Kidney capillary endothelial cell (primary cell): ENCODE measurements at regions not wholly inside any gene's neighbourhood (a gene's known extent, or its start where the extent isn't known, plus 50 kb on each side); places are given as distances from the start of the nearest gene placed in this dataset.
"Not testable (repeated sequence)": the region's sequence is repeated elsewhere in the genome, so short reads cannot be mapped to it uniquely, and the experiment has no call there.

Experiments
- DNase-seq: peaks from one replicate; pipeline ENCODE4 v3.0.0-alpha.2; 2018; ENCODE audit warnings: low spot score

DNA sequence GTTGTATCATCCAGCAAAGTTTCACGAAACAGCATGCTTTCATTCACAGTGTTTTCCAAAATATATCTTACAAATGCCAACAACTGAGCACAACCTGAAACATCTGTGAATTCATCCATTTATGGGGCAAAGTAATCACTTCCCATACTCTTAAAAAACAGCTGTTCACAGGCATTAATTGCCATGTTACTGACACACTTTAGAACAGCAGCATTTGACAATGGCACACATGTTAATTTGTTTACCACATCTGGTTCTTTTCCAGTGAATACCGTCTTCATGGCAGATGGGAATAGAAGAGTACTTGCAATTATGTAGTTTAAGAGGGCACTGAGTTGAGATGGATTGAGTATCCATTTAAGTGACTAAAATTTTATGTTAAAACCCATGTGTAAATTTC is 347.4 kb upstream of the LRP1B start:
- no peak for DNase-seq

DNA sequence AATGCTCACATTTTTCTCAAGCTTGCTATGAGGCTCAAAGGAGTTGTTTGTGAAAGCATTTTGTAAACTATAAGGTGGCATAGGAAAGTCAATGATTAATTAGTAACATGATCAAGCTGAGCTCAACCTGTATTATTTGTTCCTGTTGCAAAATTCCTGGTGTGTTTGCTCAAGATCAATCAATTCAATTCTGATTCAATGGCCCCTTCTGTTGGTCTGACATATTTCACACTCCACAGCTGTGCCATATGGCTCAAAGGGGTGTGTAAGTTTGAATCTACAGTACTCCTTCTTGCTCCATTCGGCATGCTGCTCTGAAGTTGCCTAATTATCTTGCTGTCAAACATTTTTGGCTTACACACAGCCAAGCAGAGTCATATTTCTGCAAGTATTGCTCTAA is 341.6 kb upstream of the LRP1B start:
- DNase-seq, result no peak

DNA sequence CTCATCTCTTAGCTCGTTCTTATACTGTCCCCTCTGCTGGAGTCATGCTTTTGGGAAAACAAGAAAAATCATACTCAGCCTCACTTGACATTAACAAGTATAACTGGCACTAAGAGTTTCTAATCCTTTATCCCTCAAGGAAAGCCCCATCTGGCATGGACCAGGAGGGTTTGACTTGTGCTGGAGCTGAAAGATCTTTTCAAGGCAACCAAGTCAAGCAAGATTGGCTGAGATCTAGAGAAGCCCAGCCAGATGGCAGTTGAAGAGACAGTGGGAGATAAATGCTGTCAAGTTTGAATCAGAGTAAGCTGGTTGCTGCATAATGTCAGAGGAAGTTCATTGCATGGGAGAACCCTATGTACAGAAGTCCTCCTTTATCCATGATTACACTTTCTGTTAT is 336.5 kb upstream of the LRP1B start:
- no peak for DNase-seq

DNA sequence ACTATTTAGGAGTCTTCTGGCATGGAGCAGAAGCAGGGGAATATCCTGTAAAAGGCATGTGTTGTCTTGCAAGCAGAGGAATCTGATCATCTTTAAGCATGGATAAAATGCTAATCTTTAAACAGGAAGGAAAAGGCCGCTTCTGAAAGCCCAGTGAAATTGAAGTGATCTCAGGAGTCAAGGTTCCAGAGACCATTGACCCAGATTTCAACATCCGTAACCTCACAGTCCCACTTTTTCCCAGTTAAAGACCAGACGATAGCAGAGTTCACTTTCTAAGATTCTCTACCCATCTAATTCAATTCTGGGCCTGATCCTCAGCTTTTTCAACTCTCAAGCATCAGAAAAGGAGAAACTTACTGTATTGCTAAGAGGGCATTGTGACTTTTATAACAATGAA is 332.2 kb upstream of the LRP1B start:
- no peak for DNase-seq

DNA sequence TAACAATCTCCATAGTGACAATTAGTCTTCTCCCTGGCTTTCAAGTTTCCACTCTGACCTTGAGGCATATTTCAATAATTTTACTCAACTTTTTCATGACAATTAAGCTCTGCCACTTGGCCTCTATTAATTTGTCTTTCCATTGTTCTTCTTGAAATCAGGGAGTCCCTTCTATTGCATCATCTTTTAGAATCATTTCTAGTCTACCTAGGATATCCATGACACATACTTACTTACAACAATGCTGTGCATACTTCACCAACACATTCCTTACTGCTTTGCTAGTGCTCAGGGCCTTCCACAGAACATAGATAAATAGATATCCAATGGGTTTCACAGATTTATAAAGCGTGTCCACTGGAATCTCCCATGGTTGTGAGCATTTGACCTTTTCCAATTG is 331.5 kb upstream of the LRP1B start:
- no peak for DNase-seq

DNA sequence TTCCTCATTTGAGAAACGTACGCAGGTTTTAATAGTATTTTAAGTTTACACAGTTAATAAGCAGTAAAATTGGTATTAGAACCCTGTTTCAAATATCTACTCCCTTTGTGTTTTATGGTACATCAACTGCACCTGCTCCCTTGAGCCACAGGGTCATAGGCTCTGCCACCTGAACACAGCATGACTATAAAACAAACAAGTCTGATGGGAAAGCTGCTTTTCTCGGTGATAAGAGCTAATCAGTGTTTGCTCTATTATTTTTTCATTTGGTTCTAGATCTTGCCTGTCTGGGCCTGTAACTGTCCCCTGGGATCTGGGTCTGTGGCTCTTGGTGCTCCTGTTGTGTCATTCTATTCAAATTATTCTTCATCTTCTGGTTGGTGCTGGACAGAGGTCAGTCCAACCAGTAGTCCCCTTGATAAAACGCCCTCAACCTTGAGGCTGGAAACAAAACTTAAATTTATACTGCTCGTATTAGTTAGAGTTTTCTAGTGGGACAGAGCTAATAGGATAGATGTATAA is 314.8 kb upstream of the LRP1B start:
- no peak for DNase-seq

DNA sequence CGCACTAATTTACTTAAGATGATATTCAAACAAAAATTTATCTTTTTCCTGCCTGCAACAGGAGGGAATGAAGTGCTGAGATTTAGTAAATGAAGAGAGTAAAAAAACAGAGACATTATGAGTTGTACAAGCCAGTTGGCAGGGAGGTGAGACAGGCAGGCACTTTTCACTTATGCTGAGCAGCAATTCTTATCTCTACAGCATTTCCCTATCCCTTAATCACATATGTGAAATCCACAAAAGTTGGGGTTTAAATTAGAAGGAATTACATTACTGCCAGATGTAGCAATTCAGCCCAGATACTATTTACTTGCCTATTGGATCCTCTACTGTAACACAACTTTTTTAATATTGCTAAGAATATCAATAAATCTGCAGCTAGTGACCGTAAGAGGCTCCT is 314.2 kb upstream of the LRP1B start:
- DNase-seq, result no peak

DNA sequence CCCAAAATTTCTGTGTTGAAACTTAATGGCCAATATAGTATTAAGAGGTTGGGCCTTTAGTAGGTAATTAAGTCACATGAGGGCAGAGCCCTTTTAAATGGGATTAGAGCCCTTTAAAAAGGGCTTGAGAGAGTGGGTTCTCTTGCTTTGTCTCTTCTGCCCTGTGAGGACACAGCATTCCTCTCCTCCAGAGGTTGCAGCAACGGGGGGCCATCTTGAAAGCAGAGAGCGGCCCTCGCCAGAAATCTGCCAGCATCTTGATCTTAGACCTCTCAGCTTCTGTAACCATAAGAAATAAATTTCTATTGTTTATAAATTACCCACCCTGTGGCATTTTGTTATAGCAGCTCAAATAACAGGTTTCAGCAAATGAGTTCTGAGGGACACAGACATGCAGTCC is 305.0 kb upstream of the LRP1B start:
- no peak for DNase-seq

DNA sequence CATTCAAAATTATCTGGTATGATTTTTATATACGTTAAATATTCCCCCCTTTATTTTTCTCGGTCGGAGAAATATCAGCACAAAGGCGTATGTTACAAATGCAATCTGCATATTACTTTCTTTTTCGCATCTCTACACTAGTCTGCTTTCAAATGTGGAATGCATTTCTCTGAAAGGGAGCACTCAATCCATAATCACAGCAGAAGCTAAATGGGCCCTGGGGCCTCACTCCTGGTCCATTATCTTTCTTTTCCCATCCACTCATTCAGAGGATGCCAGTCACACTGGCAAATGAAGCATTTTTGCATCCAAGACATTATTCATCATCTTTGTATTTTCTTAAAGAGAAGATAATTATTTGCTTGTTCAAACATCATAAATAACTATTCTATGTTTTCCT is 295.2 kb upstream of the LRP1B start:
- DNase-seq, result no peak

DNA sequence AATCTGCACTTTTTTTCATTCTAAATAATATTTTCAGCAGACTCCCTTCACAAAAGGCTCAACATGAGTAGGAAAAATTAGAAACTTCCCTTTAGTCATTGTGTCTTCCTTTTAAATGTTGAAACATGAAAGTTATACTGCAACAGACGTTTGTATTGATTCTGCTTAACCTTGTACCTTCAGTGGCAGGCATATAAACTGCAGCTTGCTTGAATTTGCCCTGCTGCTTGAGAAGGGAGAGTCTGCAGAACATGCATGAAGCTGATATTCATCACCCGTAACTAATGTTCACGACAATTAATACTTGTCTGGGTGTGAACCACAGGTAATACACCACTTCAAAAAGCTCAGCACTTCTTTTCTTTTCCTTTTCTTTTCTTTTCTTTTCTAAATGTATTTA is 294.7 kb upstream of the LRP1B start:
- no peak for DNase-seq

DNA sequence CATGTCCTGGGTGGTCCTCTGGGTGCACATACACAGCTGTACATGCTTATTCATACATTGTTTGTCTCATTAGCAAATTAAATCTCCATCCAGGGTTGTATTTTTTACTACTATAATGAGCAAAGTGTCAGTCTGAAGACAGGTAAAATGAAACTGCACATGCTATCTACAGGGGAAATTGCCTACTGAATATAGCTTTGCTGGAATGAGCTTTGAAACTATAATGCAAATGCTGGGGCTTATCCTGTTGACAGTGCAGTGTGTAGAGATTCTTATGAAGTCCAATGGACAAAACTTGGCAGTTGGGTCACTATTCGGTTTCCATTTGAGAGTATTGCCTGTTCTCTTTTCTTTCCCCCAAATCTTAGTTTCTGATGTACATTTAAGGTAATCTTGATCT is 292.8 kb upstream of the LRP1B start:
- no peak for DNase-seq

DNA sequence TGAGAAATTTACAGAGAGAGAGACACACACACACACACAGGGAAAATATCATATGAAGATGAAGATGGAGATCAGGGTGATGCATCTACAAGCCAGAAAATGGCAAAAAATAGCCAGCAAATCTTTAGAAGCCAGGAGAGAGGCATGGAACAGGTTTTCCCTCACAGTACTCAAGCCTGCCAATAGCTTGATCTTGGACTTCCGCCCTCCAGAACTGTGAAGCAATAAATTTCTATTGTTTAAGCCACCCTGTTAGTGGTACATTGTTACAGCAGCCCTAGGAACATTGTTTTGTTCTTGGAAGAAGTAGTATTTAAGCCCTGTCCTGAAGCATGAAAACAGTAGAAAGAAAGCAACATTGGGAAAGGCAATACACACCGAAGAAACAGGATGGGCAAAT is 292.0 kb upstream of the LRP1B start:
- no peak for DNase-seq

DNA sequence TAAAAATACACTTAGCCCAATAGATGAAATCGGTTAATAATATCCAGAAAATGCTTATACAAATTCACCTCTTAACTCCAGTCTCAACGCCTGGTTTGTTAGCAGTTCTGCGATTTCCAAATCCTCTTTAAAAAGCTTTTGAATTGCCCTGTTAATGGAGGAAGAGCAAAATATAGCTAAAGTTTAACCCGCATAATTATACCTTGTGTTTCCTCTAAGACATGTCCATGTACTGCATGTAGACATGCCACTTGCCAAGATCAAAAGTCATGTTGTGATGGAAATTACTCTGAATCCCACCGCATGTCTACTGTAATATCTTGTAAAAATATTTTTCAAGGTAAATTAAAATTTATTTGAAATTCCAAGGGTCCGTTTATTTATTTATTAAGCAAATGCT is 291.2 kb upstream of the LRP1B start:
- DNase-seq, result no peak

DNA sequence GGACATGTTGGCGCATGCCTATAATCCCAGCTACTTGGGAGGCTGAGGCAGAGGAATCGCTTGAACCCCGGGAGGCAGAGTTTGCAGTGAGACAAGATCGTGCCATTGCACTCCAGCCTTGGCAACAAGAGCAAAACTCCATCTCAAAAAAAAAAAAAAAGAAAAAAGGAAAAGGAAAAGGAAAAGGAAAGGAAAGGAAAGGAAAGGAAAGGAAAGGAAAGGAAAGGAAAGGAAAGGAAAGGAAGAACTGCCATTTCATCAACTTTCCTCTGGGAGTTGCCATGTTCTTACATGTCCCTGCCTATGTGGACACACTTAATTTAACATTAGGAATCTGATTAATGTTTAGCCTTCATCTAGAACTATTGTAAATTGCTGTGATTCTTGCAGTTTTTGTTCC is 287.9 kb upstream of the LRP1B start:
- not testable (repeated sequence) for DNase-seq

DNA sequence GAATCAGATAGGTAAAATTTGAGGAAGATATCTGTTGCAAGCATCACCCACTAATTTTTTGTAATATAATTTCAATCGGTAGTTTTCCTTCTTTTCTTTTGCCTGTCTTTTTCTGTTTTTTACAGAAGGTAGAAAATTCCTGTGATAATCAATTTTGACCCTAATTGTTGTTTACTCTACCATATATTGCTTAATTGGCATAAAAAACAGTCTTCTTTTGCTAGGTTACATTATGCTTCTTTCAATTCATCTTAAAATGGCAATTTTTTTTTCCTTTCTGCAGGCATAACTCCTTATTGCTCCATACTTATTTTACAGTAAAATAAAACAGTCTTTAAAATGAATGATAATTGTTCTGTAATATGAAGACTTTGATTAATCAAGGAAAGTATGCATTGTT is 286.2 kb upstream of the LRP1B start:
- DNase-seq, result no peak

DNA sequence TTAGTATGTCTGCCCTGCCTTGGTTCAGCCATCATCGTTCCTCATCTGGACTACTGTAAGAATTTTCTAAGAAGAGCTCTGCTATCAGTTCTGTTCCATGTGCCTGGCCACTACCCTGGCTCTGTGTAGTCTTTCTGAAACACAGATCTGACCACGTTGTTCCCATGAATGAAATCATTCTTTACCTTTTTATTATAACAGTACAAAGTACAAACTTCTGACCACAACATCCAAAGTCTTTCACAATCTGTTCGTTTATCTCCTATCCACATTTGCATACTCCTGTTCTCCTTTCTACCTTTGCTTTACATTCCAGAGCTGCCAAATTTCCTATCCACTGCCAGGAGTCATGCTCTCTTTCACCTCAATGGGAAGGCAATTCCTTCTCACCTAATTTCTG is 284.6 kb upstream of the LRP1B start:
- DNase-seq, result no peak

DNA sequence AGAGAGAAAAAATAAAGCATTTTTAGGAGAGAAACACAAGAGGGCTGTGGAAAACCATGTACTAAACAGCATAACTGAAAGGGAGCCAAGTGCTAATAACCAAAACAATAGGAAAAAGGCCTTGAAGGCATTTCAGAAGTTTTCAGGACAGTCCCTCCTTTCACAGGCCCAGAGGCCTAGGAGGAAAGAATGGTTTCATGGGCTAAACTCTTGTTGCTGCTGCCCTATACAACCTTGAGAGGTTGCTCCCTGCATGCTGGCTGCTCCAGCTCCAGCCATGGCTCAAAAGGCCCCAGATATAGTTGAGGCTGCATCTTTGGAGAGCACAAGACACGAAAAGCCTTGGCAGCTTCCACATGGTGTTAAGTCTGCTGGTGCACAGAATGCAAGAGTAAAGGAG is 267.4 kb upstream of the LRP1B start:
- DNase-seq, result no peak

DNA sequence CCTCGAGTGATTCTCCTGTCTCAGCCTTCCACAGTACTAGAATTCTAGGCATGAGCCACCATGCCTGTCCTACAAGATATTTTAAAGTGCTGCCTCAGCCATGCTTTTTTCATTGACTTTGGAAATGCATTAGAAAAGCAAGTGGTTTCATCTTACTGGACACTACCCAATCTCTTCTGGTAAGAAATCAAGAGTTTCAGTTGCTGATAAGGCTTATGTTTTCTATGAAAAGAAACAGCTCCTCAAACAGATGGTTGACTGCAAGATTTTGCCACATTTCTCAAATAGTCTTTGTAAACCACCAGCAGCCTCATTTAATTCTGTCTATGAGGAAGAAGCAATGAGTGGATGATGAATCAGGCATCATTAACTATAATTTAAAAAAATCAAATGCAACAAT is 264.5 kb upstream of the LRP1B start:
- no peak for DNase-seq

DNA sequence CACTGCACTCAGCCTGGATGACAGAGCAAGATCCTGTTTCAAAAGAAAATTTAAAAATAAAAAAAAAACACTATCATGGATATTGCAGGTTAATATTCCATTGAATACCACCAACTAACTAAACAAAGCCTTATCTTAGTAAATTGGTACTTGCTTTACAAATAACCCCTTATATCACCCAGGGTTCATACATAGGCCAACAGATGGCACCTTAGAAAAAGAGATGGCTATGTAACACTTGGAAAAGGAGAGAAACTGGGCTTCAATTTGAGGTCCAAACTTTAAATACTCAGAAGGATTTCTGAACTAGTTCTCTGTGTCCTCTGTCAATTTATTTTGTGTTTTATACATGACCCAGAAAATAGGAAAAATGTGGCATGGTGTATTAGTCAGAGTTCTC is 249.6 kb upstream of the LRP1B start:
- DNase-seq, result no peak

DNA sequence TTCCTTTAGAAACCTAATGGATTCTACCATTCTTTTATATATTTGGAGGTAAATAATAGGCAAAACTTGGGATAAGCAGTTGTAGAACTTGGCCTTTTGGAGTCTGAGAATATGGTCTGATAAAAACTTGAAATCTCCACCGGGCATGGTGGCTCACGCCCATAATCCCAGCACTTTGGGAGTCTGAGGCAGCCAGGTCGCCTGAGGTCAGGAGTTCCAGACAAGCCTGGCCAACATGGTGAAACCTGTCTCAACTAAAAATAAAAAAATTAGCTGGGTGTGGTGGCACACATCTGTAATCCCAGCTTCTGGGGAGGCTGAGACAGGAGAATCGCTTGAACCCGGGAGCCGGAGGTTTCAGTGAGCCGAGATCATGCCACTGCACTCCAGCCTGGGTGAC is 231.3 kb upstream of the LRP1B start:
- not testable (repeated sequence) for DNase-seq

DNA sequence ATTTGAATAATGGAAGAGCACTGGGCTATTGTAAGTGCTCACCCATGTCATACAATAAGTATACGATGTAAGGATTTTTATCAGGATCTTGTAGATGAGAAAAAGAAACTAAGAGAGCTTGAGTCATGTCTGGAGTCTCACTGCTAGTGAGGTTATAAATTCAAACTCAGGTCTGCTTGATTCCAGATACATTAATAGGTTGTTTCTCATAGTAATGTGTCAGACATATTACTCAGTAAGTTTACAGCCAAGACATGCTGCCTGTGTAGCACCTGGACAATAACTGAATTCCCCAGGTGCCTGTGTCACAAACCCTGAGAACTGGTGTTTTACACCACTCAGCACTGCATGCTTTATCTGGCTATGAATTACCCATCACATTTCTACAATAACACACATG is 216.9 kb upstream of the LRP1B start:
- no peak for DNase-seq

DNA sequence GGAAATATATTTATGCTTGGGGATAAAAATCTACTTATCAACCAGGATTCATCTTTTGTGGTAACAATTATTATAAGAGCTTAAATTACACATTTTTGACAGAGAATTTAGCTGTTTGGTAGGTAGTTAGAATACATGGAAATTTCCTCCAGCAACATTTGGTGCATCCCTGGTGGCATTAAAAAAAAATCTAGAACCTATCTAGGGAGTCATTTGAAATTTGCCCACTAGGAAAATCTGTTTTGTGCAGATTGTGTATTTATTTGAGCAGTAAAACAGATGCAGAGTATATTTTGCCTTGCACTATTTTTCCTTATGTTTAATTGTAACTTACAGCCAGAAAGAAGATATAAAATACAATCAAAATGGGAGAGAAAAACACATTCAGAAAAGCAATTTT is 208.4 kb upstream of the LRP1B start:
- no peak for DNase-seq

DNA sequence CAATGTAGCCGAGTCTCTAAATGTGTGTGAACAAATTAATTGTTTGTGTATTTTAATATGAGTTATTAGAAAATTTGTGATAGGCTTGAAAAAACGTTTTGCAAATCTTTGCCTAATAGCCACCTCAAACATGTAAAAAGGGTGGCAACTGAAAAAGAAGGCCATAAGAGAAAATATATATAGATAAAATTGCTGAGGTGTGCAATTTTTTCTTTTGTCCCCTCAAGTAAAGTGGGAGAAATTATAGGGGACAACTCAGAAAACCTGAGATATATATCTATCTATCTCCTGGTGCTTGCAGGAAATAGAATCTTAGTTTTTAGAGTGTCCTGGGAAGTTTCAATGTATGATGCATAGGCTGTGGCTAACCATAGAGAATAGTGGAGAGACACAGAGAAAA is 201.4 kb upstream of the LRP1B start:
- no peak for DNase-seq

DNA sequence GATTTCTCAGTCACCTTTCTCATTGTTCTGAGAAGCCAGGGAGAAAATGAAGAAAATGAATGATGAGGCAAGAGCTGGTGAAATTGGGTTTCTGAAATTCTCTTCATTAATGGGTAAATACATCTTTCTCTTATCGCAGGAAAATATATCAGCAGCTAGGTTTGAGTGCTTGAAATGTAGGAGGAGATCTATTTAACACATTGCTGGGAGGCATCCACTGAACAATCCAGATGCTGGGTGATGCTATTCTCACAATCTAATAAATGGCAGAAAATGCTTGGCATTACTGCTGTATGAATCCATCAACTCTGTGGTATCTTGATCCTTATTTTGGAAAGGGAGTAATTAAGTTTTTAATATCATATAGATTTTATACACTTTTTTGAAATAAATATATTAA is 199.6 kb upstream of the LRP1B start:
- DNase-seq, result no peak

DNA sequence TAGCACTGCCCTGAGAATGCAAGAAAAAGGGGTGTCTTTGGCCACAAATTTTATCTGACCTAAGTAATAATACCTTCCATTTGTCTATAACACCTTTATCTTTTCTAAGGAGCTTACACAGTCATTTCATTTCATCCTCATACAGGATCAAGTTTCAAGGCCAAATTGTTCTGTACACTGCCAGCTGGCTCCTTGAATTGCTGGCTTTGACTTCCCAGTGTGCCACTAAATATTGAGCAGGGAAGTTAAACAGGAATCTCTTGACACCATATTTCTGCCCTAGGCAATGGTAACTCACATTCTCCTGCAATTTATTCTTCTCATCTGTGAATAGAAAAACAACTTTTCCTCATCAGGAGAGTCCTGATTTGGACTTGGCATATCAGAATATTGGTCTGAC is 195.1 kb upstream of the LRP1B start:
- DNase-seq, result no peak
